ENCODE measurements at regions not wholly inside any gene's neighbourhood (a gene's known extent, or its start where the extent isn't known, plus 50 kb on each side); places are given as distances from the start of the nearest gene placed in this dataset.

- H3K9me3 ChIP-seq (replicated peaks; ENCODE audit: control insufficient read depth, insufficient read depth, low read length) = no peaks in the 10 kb centered on the region
- POLR2A ChIA-PET = no interaction called here
- H3K9me1 ChIP-seq (replicated peaks; ENCODE audit: control insufficient read depth, extremely low read depth, insufficient read depth, low read length) = no peaks in the 10 kb centered on the region
- H3K27me3 ChIP-seq (ENCODE audit: control insufficient read depth in 2 of 2, insufficient read depth in 2 of 2, low read length in 2 of 2) = no peaks in the 10 kb centered on the region
- H4K20me1 ChIP-seq (replicated peaks; ENCODE audit: control insufficient read depth, extremely low read depth, insufficient read depth, low read length) = no peaks in the 10 kb centered on the region
- dilution Hi-C loops (cut with MboI; ENCODE audit: extremely low pct_ligation_motif_present, low sequenced_read_pairs) = no loop called here
- H3K4me3 ChIP-seq (replicated peaks in 1 of 3; ENCODE audit: insufficient read depth in 1 of 3, low read depth in 1 of 3, low read length in 3 of 3) = no peak overlapping the region
- H2AFZ ChIP-seq (ENCODE audit: low read depth, low read length) = no peak overlapping the region
- no peak overlapping the region for H3K9ac ChIP-seq (replicated peaks; ENCODE audit: extremely low read depth, insufficient read depth, low read length)
- H3K4me2 ChIP-seq (ENCODE audit: insufficient read depth, low read length) = no peak overlapping the region
- no TSS peak for BruUV-seq (replicated peaks)
- TF ChIP-seq JUN (IDR thresholded peaks at IDR 0.05; ENCODE audit: borderline replicate concordance, insufficient read depth, insufficient read length, low read depth) = no peak
- TF ChIP-seq, protein P1, sequence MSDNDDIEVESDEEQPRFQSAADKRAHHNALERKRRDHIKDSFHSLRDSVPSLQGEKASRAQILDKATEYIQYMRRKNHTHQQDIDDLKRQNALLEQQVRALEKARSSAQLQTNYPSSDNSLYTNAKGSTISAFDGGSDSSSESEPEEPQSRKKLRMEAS (IDR thresholded peaks at IDR 0.05; ENCODE audit: insufficient read depth, insufficient read length) = no peak
- TF ChIP-seq GATA2 (IDR thresholded peaks at IDR 0.05; ENCODE audit: insufficient read depth, insufficient read length, low read depth, low read length) = no peak
- no peak for TF ChIP-seq POLR2A (IDR thresholded peaks at IDR 0.05; ENCODE audit: low read depth, low read length)
- TF ChIP-seq, protein P2, sequence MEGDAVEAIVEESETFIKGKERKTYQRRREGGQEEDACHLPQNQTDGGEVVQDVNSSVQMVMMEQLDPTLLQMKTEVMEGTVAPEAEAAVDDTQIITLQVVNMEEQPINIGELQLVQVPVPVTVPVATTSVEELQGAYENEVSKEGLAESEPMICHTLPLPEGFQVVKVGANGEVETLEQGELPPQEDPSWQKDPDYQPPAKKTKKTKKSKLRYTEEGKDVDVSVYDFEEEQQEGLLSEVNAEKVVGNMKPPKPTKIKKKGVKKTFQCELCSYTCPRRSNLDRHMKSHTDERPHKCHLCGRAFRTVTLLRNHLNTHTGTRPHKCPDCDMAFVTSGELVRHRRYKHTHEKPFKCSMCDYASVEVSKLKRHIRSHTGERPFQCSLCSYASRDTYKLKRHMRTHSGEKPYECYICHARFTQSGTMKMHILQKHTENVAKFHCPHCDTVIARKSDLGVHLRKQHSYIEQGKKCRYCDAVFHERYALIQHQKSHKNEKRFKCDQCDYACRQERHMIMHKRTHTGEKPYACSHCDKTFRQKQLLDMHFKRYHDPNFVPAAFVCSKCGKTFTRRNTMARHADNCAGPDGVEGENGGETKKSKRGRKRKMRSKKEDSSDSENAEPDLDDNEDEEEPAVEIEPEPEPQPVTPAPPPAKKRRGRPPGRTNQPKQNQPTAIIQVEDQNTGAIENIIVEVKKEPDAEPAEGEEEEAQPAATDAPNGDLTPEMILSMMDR (IDR thresholded peaks at IDR 0.05; ENCODE audit: extremely low read depth in 1 of 2, insufficient read depth in 1 of 2, low read depth in 1 of 2, low read length in 2 of 2) = no peak
- TF ChIP-seq MYC (IDR thresholded peaks at IDR 0.05; ENCODE audit: low read depth, low read length) = no peak
- no peak for TF ChIP-seq EZH2 (IDR thresholded peaks at IDR 0.05; ENCODE audit: borderline replicate concordance, low read depth, low read length, severe bottlenecking)
- no peak for TF ChIP-seq POLR2AphosphoS5 (IDR thresholded peaks at IDR 0.05; ENCODE audit: insufficient read depth, low read depth, low read length)
- no peak for TF ChIP-seq FOS (IDR thresholded peaks at IDR 0.05; ENCODE audit: borderline replicate concordance, insufficient read depth, low read length)
- intact Hi-C loops (cut with micrococcal nuclease) = no loop called here
- DNase-seq (ENCODE audit: low read depth, low spot score) = no peak
- H3K4me1 ChIP-seq (ENCODE audit: control insufficient read depth, extremely low read depth, insufficient read depth, low read length) = no peaks in the 10 kb centered on the region
- no peak overlapping the region for H3K27ac ChIP-seq (ENCODE audit: insufficient read depth, low read depth, low read length)
- FAIRE-seq = no peak
- H3K79me2 ChIP-seq (ENCODE audit: control insufficient read depth, insufficient read depth, low read length) = no peaks in the 10 kb centered on the region
- H3K36me3 ChIP-seq (ENCODE audit: control insufficient read depth in 2 of 2, extremely low read depth in 1 of 2, insufficient read depth in 2 of 2, low read length in 2 of 2) = no peaks in the 10 kb centered on the region
- CTCF ChIA-PET = no interaction called here
Observed at GRCh38 chr17:70886648-70887047, 717.3 kb downstream of the KCNJ2 start.

Measured in endothelial cell of umbilical vein (primary cell).